ENCODE measurements at regions not wholly inside any gene's neighbourhood (a gene's known extent, or its start where the extent isn't known, plus 50 kb on each side); places are given as distances from the start of the nearest gene placed in this dataset.
"Not testable (repeated sequence)": the region's sequence is repeated elsewhere in the genome, so short reads cannot be mapped to it uniquely, and the experiment has no call there.

DNA sequence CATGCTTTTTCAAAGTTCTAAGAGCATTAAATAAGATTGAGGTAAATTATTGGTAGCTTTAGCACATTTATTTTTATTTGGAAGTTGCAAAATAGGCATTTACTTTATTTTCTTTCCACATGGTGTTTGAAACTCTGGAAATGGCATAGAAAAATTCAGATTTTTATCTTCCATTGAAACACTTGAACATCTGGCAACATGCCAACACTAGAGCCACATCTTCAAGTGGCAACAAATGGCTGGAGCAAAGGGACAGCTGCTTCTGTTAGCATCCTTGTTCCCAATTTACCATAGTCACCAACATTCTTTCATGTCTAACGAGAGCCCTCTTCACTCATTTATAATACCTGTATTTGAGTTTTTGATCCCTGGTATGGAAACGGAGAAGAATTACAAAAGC is 539.9 kb downstream of the ZNF608 start:
- DNase-seq: no peak

DNA sequence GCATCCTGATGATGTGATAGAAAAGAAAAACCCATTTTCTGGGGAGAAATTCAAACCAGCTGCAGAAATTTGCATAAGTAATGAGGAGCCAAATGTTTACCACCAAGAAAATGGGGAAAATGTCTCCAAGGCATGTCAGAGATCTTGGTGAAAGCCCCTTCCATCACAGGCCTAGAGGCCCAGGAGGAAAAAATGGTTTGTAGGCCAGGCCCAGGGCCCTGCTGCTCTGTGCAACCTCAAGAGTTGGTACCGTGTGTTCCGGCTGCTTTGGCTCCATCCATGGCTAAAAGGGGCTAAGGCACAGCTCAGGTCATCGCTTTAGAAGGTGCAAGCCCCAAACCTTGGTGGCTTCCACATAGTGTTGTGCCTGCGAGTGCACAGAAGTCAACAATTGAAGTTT is 543.1 kb downstream of the ZNF608 start:
- DNase-seq: no peak

DNA sequence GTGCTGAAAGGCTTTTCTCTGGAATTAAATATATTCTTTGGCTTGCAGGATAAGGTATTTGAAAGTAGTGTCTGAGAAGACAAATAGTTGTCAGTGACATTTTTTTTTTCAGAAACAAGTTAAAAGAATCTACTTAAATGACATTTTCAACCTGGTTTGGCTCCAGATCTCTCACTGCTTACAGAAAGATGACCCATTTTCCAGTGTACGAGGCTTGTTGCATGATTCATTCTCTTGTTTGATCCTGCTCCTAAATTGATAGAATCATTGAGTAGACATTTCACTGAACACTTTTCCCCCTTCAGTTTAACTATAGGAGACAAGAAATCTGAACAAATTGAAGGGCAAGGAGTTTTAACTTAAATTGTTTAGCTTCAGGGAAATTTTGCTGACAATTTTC is 546.1 kb downstream of the ZNF608 start:
- no peak for DNase-seq

DNA sequence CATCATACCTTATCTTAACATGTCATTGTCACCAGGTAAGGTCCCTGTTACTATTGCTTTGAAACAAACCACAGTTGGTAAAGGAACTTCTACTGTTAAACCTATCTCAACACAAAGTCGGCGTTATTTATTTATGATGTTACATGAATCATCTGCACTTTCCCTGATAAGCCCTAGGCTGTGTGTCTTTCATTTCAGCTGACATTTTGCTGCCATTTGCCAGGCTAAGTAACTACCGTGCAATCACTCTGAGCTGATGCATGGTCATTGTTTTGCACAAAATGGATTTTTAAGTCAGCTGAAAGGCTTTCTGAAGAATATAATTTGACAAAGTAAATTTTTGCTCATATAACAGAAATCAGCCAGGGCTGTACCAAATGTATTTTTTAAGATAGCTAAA is 546.5 kb downstream of the ZNF608 start:
- DNase-seq: no peak

DNA sequence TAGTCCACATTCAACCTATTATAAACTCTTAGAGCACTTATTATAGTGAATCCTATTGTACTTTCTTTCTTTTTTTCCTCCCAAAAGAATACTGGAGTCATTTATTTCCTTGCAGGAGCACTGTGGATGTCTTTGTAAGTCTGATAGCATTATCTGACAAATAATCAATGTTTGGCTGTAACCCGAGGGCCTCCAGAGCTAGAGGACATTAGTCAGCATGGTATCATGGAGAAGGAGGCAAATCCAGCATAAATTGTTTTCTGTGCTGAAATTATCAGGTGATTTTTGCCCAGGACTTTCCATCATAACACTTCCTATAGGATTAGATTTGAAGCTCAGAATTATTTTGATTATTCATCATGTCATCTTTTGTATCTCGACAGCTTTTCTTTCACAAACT is 551.0 kb downstream of the ZNF608 start:
- DNase-seq: no peak

DNA sequence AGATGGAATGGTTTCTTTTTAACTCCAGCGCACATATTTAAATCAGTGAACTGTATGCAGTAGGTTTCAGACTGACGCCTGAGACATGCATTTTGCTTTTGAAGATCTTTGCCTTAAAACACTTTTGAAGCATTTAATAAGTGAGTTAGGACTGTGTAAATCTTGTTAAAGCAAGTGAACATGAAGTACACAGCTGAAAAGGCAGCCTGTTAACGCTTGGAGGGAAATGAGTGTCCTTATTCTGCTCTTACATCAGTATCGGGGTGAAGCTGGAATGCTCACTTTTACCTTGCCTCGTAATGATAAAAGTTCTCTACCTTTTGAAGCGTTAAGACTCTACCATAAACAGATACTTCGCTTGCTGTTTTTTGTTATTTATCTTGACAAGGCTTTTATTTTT is 552.2 kb downstream of the ZNF608 start:
- DNase-seq: no peak

DNA sequence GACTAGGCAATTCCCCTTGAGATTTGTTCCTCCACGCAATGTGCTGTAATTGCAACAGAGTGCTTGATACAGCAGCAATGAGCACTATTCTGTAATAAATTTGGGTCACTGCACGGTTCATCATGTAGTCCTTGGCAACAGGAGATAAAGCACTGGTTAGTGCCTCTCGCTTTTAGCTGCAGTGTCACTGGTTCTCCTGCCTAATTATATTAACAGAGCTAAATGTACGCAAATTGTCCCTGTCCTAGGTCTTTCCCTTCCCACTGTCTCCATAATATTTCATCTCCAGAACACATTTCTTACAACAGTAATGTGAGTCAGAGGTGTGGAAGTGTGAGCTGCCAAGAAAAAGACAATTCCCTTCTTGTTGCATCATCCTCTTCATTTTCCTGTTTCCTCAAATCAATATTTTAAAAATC is 553.1 kb downstream of the ZNF608 start:
- no peak for DNase-seq

DNA sequence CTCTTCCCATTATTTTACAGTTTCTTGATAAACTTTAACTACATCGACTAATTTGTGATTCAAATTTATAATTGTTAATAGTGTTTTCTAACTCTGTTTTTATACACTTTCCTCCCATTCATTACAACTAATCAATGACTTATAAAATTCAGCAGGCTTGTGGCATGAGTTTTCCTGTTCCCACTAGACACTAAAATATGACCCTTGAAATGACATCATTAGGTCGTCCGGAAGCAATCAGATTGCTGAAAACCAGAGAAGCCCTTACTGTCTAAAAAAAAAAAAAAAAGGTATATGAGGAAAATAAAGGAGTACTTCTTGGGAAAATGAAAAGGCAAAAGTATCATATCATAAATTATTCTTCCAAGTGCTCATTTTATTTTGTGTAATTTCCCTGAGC is 553.7 kb downstream of the ZNF608 start:
- DNase-seq: no peak

DNA sequence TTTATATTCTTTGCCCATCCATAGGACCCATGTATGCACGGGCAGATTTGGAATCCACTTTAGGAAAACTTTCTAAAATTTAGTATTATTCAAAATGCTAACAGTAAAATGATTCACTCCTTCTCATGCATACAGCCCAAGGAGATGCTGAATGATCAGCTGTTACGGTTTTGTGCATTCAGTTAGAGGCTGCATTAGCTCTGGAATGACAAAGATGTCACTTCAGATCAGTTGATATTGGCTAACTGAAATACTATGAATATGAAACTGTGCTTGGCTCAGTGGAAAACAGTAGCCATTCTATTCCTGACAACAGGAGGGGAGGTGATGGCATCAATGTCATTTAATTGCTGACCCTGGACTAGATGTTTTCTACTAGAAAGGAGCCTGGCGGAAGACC is 560.7 kb downstream of the ZNF608 start:
- no peak for DNase-seq

DNA sequence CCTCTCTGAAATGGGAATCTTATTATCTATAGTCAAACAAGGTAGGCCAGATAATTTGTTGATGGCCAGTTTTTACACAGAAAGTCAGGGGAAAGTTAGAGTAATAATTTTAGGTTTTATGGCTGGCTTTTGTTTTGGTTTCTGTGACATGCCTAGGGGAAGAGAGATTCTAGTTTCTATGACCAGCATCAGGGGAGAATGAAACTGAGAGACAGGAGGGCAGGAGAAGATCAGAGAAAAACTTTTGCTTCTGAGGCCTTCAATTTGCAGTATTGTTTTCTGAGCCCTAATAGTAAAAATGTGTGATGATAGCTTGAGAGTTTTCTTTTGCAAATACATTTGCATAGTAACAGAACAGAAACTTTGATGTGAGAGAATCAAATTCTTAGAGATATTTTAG is 564.3 kb downstream of the ZNF608 start:
- DNase-seq: no peak

DNA sequence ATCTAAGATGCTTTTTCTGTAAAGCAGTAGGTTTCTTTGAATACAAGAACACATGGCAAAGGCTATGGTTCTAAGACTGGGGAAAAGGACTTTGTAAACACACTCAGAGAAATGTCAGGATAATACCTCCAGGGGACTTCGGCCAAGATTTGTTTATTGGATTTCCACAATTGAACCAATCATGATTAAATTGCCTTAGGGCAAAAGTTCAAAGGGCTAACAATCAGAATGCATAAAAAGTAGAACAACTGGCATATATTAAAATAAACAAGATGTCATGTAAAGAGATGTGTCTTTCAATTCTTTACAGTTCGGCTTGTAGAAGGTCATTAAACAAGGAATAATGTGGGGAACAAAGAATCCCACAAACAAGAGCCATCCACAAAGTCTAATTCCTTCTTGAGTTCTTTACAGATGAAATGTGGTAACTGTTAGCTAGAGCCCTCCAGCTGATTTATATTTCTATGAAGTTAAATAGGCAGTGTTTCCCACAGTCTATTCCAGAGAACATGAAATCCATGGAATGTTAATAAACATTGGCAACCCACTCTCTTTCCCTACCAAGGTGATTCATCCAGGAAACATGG is 565.5 kb downstream of the ZNF608 start:
- no peak for DNase-seq

DNA sequence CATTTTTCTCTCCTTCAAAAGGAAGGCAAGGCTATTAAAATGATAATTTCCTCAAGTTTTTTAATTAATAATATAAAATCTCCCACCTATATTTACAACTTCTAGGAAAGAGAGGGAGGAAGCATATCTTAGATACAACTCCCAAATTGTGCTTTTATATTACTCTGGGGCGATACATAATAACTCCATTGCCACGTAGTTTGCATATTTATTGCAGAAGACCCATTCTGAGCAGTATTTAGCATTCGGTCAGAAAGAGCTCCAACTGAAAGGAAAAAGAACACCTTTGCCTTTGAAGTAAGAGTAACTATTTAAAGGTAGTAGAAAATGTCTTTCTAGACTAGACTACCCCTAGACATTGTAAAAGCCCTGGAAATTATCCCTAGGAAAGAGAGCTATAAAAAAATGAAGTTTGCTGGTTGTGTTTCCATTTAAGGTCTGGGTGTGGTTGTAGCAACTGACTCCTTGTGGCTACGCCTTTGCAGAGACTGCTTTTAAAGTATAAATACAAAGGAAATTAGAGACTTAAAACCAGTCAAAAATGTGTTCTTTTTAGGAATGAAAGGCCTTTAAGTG is 566.1 kb downstream of the ZNF608 start:
- DNase-seq: no peak

DNA sequence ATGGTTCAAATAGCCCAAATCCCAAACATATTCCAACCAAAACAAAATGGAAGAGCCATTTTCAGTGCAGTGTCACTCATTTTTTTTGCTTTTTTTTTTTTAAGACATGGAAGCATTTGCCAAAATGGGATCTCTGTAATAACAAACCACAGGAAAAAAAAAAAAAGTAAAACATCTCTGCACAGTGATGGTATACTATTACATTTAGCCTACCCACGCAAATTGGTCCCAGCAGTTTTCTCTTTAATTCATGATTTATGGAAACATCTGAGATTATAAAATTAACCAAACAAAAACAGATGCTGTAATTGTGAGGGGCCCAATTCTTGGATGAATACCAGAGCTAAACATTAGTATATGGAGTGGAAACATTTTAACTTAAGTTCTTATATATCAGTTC is 566.6 kb downstream of the ZNF608 start:
- no peak for DNase-seq

DNA sequence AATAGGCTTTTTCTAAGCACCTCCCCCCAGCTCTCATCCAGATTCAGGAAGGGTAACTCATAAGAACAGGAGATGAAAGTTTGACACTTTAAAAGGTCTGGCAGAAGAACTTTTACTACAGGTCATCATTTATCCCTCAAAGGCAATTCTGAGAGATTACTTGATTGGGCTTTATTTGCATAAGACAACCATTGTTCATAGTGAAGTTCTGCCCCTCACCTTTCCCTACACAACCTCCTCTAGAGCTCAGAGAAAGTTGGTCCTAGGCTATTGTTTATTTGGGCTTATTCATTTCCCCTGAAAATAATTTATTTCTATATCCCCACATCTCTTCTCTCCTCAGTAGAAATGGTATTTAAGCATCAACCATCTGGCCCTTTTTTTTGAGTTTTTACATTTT is 568.4 kb downstream of the ZNF608 start:
- DNase-seq: no peak

DNA sequence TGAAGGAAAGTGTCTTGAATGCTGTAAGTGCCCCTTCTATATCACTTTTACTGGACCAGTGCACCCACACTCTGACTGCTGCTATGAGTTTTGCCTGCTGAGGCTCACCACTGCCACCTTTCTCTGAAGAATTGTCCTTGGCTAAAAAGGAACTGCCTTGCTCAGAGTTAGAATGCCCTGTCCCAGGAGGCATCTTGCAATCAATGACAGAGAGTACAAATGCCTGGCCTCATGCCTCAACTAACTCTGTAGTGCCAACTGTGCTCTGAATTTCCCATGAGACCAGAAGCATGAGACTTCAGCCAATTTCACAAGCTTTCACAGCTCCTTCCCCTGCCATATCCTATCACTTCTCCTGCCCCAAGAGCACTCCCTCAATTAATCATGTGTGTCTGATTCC is 569.7 kb downstream of the ZNF608 start:
- DNase-seq: no peak

DNA sequence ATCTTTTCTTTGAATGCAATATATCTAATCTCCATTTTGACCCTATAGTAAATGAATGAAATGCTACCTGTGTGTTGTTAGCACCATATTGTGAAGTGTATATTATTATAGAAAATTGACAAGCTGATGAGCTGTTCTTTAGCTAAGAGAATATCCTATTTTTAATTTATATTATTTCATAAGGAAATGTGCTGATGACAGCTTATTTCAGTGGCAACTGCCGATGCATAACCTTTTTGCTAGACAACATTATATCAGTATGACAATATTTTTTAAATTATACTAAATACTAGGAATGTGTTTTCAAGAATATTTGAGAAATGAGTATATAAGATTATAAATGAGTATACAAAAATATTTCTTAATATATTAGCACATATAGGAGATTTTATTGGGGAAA is 573.1 kb downstream of the ZNF608 start:
- DNase-seq: no peak

DNA sequence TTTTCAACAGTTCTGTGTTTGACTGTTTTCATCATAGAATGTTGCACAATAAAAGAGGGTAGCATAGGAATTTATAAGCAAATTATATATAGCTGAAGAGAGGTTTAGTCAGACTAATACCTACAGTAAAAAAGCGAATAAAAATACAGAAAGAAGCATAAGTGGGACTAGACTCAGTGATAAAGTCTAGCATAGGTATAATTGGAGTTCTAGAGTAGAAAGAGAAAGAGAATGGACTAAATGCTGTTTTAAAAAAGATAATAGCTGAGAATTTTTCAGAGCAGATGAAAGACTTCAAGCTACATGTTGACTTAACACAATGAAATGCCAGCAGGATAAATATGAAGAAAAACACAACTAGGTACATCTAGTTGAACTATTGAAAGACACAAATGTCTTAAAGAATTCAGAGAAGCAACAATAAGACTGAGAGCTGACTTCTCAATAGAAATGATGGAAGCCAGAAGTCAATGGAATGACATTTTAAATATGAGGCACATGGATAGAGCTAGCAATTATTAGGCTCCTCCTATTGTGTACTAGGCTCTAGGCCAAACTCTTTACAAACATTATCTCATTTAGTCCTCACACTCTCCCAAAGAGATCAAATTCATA is 573.9 kb downstream of the ZNF608 start:
- no peak for DNase-seq

DNA sequence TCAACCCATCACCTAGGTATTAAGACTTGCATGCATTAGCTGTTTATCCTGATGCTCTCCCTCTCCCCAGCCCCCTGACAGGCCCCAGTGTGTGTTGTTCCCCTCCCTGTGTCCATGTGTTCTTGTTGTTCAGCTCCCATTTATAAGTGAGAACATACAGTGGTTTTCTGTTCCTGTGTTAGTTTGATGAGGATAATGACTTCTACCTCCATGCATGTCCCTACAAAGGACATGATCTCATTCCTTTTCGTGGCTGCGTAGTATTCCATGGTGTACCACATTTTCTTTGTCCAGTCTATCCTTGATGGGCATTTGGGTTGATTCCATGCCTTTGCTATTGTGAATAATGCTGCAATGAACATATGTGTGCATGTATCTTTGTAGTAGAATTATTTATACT is 578.3 kb downstream of the ZNF608 start:
- DNase-seq: not testable (repeated sequence)

DNA sequence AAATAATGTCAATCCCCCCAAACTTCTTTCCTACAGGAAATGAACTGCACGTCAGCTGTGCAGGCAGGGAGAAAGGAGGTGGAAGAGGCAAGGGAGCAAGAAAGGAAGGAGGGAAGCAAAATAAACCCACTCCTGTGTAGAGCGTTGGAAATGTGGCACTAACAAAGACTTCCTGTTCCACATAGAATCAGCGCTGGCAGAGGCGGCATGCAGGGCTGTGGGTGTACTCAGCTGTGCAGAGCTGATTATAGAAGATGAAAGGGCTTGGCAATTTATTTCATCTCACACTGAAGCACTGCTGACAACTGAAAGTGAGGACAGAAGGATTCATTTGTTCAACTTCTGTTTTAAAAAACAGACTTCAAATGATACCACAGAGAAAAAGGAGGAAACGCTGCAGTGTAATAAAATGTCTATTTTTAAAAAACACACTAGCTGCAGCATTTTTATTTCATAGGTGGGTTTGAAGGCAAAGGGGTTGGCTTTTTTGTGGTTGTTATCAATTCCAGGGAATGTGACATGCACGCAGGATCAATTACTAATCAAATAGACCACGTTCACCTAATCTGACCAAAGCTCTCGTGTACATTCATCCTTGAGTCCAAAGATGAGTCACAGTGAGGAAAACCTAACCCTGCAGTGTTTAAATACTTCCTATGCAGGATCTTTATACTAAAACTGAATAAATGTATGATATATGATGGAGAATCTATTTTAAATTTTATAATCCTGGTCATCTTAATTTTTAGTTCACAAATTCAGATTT is 583.5 kb downstream of the ZNF608 start:
- DNase-seq: no peak

DNA sequence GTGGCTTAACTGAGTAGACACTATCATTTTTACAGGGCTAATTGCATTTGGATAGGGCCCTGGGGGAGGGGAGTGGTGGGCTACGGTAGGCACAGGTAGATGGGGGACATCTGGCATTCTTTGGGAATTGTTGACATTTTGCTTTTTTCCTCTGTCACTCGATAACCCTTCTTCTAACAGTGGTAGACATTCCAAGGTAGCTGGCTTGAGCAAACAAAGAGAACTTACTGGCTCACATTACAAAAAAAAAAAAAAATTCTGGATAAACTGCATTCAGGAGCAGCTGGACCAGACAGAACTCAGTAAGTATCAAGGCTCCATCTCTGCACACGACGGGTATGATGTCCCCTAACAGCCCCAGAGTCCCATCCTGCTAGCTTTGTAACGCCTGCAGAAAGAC is 585.2 kb downstream of the ZNF608 start:
- DNase-seq: no peak

DNA sequence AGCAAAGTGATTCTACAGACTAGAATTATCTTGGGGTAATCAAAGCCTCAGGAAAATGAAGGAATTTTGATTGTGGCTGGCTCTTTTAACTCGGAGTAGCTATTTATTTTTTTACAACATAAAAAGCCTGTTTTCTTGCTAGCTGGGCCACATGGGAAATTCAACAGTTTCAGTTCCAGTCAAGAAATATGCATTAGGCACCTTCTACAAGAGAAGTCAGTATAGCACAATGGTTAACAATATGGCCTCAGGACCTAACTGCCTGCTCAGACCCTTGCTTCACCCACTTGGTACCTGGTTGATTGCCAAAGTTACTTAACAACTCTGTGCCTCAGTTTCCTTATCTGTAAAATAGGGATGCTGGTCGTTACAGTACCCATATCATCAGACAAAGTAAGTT is 586.2 kb downstream of the ZNF608 start:
- no peak for DNase-seq

DNA sequence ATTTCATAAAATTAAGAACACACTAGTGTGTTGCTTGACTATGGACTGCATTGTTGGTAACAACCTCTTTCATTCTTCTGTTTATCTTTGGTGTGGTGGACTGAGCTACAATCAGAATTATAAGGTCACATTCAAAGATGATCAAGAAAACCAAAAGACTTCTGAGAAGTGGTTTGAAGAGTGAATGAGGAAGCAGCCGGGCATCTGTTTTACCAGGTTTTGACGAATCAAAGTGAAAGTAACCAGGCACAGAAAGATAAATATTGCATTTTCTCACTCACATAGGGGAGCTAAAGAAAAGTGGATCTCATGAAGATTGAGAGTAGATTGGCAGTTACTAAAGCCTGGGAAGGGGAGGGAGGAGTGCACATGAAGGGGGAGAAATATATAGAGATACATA is 589.1 kb downstream of the ZNF608 start:
- DNase-seq: no peak

DNA sequence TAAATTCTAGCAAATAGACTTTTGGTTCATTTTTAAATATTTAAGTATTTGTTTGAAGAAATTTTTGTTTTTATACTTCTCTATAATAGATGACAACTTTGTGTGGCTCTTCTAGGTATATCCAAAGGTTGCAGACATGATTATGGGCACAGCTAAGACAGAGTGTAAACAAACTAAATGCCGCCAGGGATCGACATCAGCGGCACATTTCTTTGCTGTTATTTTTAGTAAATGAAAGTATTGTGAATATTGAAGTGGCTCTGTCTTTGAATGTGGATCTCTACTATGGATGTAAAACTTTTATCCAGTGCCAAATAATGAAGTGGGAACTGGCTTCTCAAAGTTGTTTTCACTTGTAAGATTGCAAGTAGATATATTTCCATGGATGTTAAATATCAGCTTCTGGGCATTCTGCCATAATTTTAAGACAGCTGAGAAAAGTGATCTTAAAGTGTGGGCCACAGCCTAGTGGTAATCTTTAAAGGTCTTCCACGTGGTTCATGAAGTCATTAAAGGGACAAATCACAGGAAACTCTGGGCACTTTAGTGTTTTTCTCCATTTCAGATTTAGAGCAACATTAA is 589.9 kb downstream of the ZNF608 start:
- no peak for DNase-seq

DNA sequence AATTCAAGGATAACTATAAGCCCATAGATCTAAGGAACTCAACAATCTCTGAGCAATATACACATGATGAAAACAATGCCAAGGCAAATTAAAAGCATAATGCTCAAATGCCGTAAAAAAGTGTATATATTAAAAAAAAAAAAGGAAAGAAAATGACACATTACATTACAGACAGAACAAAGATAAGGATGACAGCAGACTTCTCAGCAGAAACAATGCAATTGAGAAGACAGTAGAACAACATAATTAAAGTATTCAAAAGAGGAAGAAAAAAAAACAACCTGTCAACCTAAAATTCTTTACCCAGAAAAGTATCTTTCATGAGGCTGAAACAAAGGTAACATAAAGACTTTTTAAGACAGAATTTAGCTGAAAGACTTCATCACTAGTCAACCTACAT is 591.7 kb downstream of the ZNF608 start:
- DNase-seq: no peak

Measured in effector CD8-positive, alpha-beta T cell (primary cell).